WTC11 (cell line): ENCODE measurements at regions not wholly inside any gene's neighbourhood (a gene's known extent, or its start where the extent isn't known, plus 50 kb on each side); places are given as distances from the start of the nearest gene placed in this dataset.

Source experiments
- CBFB ChIP-seq: sonication (generic); formaldehyde crosslinking; IDR thresholded peaks from 2 replicates; pipeline ENCODE4 v1.8.1; 2022; ENCODE audit warnings: mild to moderate bottlenecking, low read depth, missing genetic modification reagents
- MXD4 ChIP-seq: fragments of 250-450 bp; sonication (Bioruptor Pico); IDR thresholded peaks from 2 replicates; pipeline ENCODE4 v1.8.0; 2021; ENCODE audit warnings: mild to moderate bottlenecking, moderate library complexity, borderline replicate concordance
- NFYB ChIP-seq: sonication (generic); formaldehyde crosslinking; conservative IDR thresholded peaks from 2 replicates; pipeline ENCODE4 v1.8.0; 2022; ENCODE audit warnings: low read depth, missing genetic modification reagents
- OVOL2 ChIP-seq: fragments of 250-450 bp; sonication (Bioruptor Pico); IDR thresholded peaks from 2 replicates; pipeline ENCODE4 v1.9.0; 2021; ENCODE audit warnings: mild to moderate bottlenecking, borderline replicate concordance
- PRRX2 ChIP-seq: fragments of 250-450 bp; sonication (Bioruptor Pico); IDR thresholded peaks from 2 replicates; pipeline ENCODE4 v1.8.0; 2021; ENCODE audit warnings: mild to moderate bottlenecking
- SP1 ChIP-seq: sonication (generic); formaldehyde crosslinking; conservative IDR thresholded peaks from 2 replicates; pipeline ENCODE4 v1.8.1; 2022; ENCODE audit warnings: missing genetic modification reagents
- ZNF219 ChIP-seq: sonication (generic); formaldehyde crosslinking; IDR thresholded peaks from 2 replicates; pipeline ENCODE4 v1.8.0; 2023; ENCODE audit warnings: missing genetic modification reagents, mild to moderate bottlenecking, borderline replicate concordance
- TF ChIP-seq, protein P1 (sequence below): fragments of 200-600 bp; IDR thresholded peaks from 2 replicates; pipeline ENCODE4 v1.8.0; 2022; ENCODE audit warnings: antibody characterized with exemption
- TF ChIP-seq, protein P2 (sequence below): sonication (generic); formaldehyde crosslinking; IDR thresholded peaks from 2 replicates; pipeline ENCODE4 v1.8.0; 2022; ENCODE audit warnings: mild to moderate bottlenecking, missing genetic modification reagents

DNA sequence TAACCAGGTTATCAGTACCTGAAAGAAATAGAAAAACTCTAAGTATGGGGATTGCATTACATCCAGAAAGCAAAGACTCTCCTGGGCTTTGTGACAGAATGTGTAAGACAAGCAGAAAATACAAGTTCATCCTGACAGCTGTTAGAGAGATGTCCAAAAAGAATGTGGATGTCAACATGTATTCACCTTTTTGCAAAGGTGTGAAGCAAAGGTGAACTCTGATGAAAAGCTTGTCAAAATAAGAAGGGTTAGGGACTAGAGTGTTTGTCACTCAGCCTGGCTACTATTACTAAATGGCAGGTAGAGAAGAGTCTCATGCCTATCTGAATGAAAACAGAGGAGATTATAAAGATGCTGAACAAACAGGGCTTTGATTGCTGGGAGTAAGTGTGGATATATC lies 527.6 kb upstream of the CA10 start:
- TF ChIP-seq, protein P1, sequence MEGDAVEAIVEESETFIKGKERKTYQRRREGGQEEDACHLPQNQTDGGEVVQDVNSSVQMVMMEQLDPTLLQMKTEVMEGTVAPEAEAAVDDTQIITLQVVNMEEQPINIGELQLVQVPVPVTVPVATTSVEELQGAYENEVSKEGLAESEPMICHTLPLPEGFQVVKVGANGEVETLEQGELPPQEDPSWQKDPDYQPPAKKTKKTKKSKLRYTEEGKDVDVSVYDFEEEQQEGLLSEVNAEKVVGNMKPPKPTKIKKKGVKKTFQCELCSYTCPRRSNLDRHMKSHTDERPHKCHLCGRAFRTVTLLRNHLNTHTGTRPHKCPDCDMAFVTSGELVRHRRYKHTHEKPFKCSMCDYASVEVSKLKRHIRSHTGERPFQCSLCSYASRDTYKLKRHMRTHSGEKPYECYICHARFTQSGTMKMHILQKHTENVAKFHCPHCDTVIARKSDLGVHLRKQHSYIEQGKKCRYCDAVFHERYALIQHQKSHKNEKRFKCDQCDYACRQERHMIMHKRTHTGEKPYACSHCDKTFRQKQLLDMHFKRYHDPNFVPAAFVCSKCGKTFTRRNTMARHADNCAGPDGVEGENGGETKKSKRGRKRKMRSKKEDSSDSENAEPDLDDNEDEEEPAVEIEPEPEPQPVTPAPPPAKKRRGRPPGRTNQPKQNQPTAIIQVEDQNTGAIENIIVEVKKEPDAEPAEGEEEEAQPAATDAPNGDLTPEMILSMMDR, result no peak
- TF ChIP-seq MXD4 (CRISPR knock-in tag), result no peak
- no peak for TF ChIP-seq ZNF219 (CRISPR knock-in tag)
- no peak for TF ChIP-seq CBFB (CRISPR knock-in tag)
- TF ChIP-seq PRRX2 (CRISPR knock-in tag), result no peak
- no peak for TF ChIP-seq SP1
- TF ChIP-seq NFYB (CRISPR knock-in tag), result no peak
- TF ChIP-seq, protein P2, sequence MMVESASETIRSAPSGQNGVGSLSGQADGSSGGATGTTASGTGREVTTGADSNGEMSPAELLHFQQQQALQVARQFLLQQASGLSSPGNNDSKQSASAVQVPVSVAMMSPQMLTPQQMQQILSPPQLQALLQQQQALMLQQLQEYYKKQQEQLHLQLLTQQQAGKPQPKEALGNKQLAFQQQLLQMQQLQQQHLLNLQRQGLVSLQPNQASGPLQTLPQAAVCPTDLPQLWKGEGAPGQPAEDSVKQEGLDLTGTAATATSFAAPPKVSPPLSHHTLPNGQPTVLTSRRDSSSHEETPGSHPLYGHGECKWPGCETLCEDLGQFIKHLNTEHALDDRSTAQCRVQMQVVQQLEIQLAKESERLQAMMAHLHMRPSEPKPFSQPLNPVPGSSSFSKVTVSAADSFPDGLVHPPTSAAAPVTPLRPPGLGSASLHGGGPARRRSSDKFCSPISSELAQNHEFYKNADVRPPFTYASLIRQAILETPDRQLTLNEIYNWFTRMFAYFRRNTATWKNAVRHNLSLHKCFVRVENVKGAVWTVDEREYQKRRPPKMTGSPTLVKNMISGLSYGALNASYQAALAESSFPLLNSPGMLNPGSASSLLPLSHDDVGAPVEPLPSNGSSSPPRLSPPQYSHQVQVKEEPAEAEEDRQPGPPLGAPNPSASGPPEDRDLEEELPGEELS, result no peak
- TF ChIP-seq OVOL2 (CRISPR knock-in tag), result no peak
